ENCODE measurements at regions not wholly inside any gene's neighbourhood (a gene's known extent, or its start where the extent isn't known, plus 50 kb on each side); places are given as distances from the start of the nearest gene placed in this dataset.
"Not testable (repeated sequence)": the region's sequence is repeated elsewhere in the genome, so short reads cannot be mapped to it uniquely, and the experiment has no call there.

GRCh38 chr3:82015241-82015640 is 253.8 kb upstream of the GBE1 start:
- no peak for DNase-seq (ENCODE audit: low spot score)

- no peak for DNase-seq (ENCODE audit: low spot score)
Measured at GRCh38 chr3:82012775-82013174, 251.3 kb upstream of the GBE1 start.

GRCh38 chr3:82011336-82011735 is 249.9 kb upstream of the GBE1 start:
- no peak for DNase-seq (ENCODE audit: low spot score)

DNA sequence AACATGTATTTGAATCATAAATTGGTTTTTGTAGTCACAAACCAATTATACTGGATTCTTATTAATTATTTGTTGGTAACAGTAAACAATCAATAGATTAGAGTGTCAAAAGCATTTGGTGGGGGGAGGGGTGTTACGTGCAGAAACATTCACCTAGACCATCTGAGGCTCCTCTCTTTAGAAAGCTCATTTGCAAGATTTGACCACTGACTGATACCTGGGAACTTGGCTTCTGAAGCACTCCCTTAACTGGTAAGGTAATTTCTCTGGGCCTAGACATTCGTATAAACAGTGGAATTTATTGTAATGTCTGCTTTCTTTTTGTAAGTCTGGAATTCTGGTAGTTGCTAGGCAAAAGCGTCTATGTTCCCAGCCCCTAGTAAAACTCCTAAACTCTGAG is 243.8 kb upstream of the GBE1 start:
- no peak for DNase-seq (ENCODE audit: low spot score)

DNA sequence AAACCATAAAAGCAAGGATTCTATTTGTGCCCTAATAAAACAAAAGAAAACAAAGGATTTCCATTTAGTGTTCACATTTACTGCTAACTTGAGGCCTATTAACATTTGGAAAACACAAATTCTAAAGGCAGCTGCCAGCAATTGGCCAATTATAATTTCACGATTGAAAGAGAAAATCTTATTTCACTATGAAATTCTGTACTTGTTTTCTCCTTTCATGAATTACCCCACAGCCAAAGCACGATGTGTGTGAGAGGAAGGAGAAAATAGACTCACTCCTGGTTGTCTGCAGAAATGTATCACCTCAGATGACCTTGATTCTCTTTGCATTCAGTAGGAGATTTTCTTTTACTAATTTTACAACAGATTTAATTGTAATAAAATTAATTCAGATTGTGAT is 242.8 kb upstream of the GBE1 start:
- DNase-seq (ENCODE audit: low spot score) = no peak

GRCh38 chr3:82002986-82003642 is 241.7 kb upstream of the GBE1 start:
- DNase-seq (ENCODE audit: low spot score) = no peak

- DNase-seq (ENCODE audit: low spot score) = no peak
Measured at GRCh38 chr3:82002491-82002890, 241.0 kb upstream of the GBE1 start.

- no peak for DNase-seq (ENCODE audit: low spot score)
Measured at GRCh38 chr3:82001276-82001923, 240.0 kb upstream of the GBE1 start.

DNA sequence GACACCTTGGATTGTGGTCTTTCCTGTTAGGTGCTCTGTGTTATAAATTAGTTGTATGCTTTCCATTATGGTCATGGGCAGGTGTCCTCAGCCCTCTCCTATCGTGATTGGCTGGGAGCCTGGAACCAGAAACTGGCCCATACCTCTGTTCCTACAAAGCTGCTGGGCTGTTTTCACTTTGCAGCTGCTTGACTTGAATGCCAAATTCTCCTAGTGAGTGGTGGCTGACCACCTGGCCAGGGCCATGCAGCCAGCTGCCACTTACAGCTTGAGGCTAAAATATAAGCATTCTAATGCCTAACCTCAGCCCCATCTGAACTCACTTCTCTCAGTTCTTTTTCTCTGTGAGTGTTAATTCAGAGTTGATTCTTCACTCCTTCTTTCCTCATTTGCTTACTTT is 239.3 kb upstream of the GBE1 start:
- DNase-seq (ENCODE audit: low spot score) = no peak

GRCh38 chr3:82000350-82000749 is 238.9 kb upstream of the GBE1 start:
- no peak for DNase-seq (ENCODE audit: low spot score)

DNA sequence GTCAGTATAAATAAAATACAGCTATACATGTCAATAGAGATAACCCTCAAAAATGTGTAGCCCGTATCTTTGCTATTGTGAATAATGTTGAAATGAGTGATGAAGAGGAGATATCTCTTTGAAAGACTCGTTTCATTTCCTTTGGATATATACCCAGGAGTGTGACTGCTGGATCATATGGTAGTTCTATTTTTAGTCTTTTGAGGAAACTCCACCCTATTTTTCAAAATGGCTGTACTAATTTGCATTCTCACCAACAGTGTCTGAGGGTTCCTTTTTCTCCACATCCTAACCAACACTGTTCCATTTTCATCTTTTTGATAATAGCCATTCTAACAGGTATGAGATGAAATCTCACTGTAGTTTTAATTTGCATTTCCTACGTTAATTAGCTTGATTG is 237.5 kb upstream of the GBE1 start:
- no peak for DNase-seq (ENCODE audit: low spot score)

GRCh38 chr3:81998139-81998755 is 236.8 kb upstream of the GBE1 start:
- no peak for DNase-seq (ENCODE audit: low spot score)

DNA sequence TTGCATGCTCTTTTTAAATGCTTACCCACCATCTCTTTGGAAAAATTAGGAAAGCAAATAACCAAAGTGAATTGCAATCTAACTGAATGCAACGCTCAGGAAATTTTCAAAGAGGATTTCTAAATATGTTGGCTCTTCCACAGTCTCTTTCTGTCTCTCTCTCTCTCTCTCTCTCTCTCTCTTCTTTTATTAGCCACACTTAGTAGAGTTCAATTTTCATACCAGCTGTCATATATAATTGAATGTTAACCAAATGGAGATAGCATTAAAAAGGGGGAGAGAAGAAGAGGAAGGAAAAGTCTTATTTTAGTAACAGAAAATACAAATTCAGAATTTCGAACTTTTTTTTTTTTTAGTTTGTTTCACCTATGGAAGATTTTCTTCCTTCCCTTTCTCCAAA is 235.9 kb upstream of the GBE1 start:
- DNase-seq (ENCODE audit: low spot score) = no peak

GRCh38 chr3:81995329-81995728 is 233.9 kb upstream of the GBE1 start:
- no peak for DNase-seq (ENCODE audit: low spot score)

- DNase-seq (ENCODE audit: low spot score) = no peak
Measured at GRCh38 chr3:81989758-81990157, 228.3 kb upstream of the GBE1 start.

DNA sequence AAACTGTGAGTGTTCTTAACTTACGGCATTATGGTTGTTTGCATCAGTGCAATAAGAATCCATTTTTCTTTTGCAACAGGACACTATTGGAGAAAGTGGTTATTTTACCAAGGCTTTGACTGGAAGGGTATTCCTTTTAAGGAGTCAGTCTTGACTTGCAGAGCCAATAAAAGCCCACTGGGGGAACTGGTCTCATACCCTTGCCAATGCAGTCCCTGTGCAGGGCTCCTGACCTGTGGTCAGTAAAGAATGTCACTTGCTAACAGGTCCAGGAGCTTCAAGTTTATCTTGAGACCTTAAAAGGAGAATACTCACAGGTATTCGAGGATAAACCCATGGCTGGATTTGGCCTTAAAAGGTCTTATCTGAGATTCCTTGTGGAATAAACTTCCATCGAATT is 227.8 kb upstream of the GBE1 start:
- DNase-seq (ENCODE audit: low spot score) = no peak

- DNase-seq (ENCODE audit: low spot score) = not testable (repeated sequence)
Measured at GRCh38 chr3:81987412-81987811, 226.0 kb upstream of the GBE1 start.

DNA sequence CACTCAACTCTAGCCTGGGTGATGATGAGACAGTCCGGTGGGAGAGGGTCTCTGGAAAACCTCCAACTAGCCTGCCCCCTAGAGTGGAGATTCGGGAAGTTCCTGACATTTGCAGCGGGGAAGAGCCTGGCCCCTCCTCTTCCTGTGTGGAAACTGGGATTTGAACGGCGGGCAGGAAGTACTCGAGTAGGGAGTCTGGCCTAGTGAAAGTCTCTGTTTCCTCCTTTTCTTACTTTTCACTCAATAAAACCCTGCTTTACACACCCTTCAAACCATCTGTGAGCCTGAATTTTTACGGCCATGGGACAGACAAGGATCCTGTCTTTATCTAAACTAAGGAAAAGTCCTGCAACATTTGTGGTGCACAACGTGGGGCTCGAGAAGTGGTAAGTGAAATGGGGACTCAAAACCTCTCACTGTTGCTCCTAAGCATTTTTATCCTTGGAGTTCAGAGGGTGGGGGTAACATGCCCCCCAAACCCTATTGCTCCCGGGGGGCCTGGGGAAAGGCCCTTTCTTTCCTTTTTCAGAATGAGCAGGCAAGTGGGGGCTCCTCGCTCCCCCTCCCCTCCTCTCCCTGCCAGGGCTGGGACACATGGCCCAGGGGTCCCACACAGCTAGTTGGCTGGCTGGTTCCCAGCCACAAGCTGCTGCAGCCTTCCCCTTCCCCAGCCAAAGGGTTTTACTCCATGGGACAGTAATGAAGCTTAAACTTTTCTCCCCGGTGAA is 224.7 kb upstream of the GBE1 start:
- DNase-seq (ENCODE audit: low spot score) = no peak

DNA sequence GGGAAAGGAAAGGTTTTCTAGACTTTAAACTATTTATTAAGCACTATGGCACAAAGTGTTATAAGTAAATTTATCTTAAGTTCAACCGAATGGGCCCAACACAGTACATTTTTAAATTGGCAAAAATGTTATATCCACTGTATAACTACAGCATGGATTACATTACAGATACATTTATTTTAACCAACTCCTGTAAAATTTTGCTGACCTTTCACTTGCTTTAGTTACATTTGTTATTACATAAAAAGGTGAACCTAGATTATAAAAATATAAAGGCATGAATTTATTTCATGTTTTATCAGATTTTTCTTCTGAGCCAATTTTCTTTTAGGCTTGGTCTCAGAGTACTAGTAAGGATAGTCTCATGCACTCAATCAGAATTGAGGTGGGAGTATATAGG is 221.9 kb upstream of the GBE1 start:
- no peak for DNase-seq (ENCODE audit: low spot score)

GRCh38 chr3:81980596-81981494 is 219.4 kb upstream of the GBE1 start:
- DNase-seq (ENCODE audit: low spot score) = no peak

GRCh38 chr3:81974751-81975150 is 213.3 kb upstream of the GBE1 start:
- no peak for DNase-seq (ENCODE audit: low spot score)

GRCh38 chr3:81968658-81969057 is 207.2 kb upstream of the GBE1 start:
- DNase-seq (ENCODE audit: low spot score) = no peak

Data from hematopoietic multipotent progenitor cell treated with erythropoietin and hydrocortisone succinate and interleukin-3 and kit ligand, for 15 days (in vitro differentiated cells).